Ectodermal cell (in vitro differentiated cells): ENCODE measurements at regions not wholly inside any gene's neighbourhood (a gene's known extent, or its start where the extent isn't known, plus 50 kb on each side); places are given as distances from the start of the nearest gene placed in this dataset.

Experiments
- H3K27ac ChIP-seq: 2 replicates; pipeline ENCODE4 v1.7.0; 2013; ENCODE audit warnings: mild to moderate bottlenecking, low read depth, low read length; ENCODE audit not compliant: insufficient read depth, poor library complexity, severe bottlenecking
- H3K27me3 ChIP-seq: 2 replicates; pipeline ENCODE4 v1.7.0; 2013; ENCODE audit warnings: mild to moderate bottlenecking, low read length; ENCODE audit not compliant: insufficient read depth, control insufficient read depth, poor library complexity, severe bottlenecking
- H3K36me3 ChIP-seq: one replicate; pipeline ENCODE4 v1.7.0; 2013; ENCODE audit warnings: low read length; ENCODE audit not compliant: control insufficient read depth, insufficient read depth
- H3K4me1 ChIP-seq: one replicate; pipeline ENCODE4 v1.7.0; 2013; ENCODE audit warnings: low read length; ENCODE audit not compliant: control insufficient read depth, insufficient read depth
- H3K4me3 ChIP-seq: 2 replicates; pipeline ENCODE4 v1.7.0; 2013; ENCODE audit warnings: low read depth, low read length, control low read depth; ENCODE audit not compliant: insufficient read depth
- H3K9me3 ChIP-seq: 2 replicates; pipeline ENCODE4 v1.7.0; 2013; ENCODE audit warnings: mild to moderate bottlenecking, low read length, moderate library complexity; ENCODE audit not compliant: control insufficient read depth
- WGBS, 2 experiments: methylation state at CpG; one replicate each; pipeline ENCODE4 v1.1.7; 2013; ENCODE audit warnings: missing lambda C conversion rate in 2 of 2; 5-methylcytosine and 5-hydroxymethylcytosine counted together

- no peak overlapping the region for H3K4me3 ChIP-seq
- no peaks in the 10 kb centered on the region for H3K4me1 ChIP-seq
- H3K27me3 ChIP-seq, result no peaks in the 10 kb centered on the region
- no peaks in the 10 kb centered on the region for H3K9me3 ChIP-seq
- no peak overlapping the region for H3K27ac ChIP-seq
- WGBS, 2 experiments, result 81 to 85% methylated on average over 2 to 3 of the region's 3 CpGs
- no peaks in the 10 kb centered on the region for H3K36me3 ChIP-seq
These were observed 188.5 kb downstream of the TM2D1 start for GRCh38 chr1:61536174-61537108.

GRCh38 chr1:61534847-61535246 lies 190.1 kb downstream of the TM2D1 start:
- H3K27me3 ChIP-seq, result no peaks in the 10 kb centered on the region
- 93 to 100% methylated on average over 1 of the region's 1 CpG for WGBS, 2 experiments
- no peaks in the 10 kb centered on the region for H3K9me3 ChIP-seq
- H3K4me1 ChIP-seq, result no peaks in the 10 kb centered on the region
- H3K27ac ChIP-seq, result no peak overlapping the region
- no peaks in the 10 kb centered on the region for H3K36me3 ChIP-seq
- no peak overlapping the region for H3K4me3 ChIP-seq

GRCh38 chr1:61533546-61533945 lies 191.4 kb downstream of the TM2D1 start:
- WGBS, 2 experiments, result no CpG with 5 or more reads among the region's 1 CpG
- Histone ChIP-seq H3K27ac (no peak overlapping the region), H3K27me3 (no peaks in the 10 kb centered on the region), H3K36me3 (no peaks in the 10 kb centered on the region), H3K4me3 (no peak overlapping the region), H3K9me3 (no peaks in the 10 kb centered on the region), H3K4me1 (no peaks in the 10 kb centered on the region)

- H3K9me3 ChIP-seq, result no peaks in the 10 kb centered on the region
- 92 to 97% methylated on average over 2 of the region's 2 CpGs for WGBS, 2 experiments
- H3K4me1 ChIP-seq, result no peaks in the 10 kb centered on the region
- no peaks in the 10 kb centered on the region for H3K27me3 ChIP-seq
- H3K36me3 ChIP-seq, result no peaks in the 10 kb centered on the region
- H3K27ac ChIP-seq, result no peak overlapping the region
- no peak overlapping the region for H3K4me3 ChIP-seq
These were observed 193.2 kb downstream of the TM2D1 start for GRCh38 chr1:61531716-61532115.

GRCh38 chr1:61523893-61524605 lies 200.9 kb downstream of the TM2D1 start:
- Histone ChIP-seq H3K9me3 (no peaks in the 10 kb centered on the region), H3K27ac (no peak overlapping the region), H3K27me3 (no peaks in the 10 kb centered on the region), H3K36me3 (no peaks in the 10 kb centered on the region), H3K4me3 (no peak overlapping the region), H3K4me1 (no peaks in the 10 kb centered on the region)
- WGBS, 2 experiments, result 95 to 100% methylated on average over 1 of the region's 1 CpG

GRCh38 chr1:61523229-61523628 lies 201.7 kb downstream of the TM2D1 start:
- Histone ChIP-seq H3K27ac (no peak overlapping the region), H3K9me3 (no peaks in the 10 kb centered on the region), H3K27me3 (no peaks in the 10 kb centered on the region), H3K36me3 (no peaks in the 10 kb centered on the region), H3K4me1 (no peaks in the 10 kb centered on the region), H3K4me3 (no peak overlapping the region)
- 94 to 100% methylated on average over 1 of the region's 1 CpG for WGBS, 2 experiments

- Histone ChIP-seq H3K4me1 (no peaks in the 10 kb centered on the region), H3K27me3 (no peaks in the 10 kb centered on the region), H3K36me3 (no peaks in the 10 kb centered on the region), H3K9me3 (no peaks in the 10 kb centered on the region), H3K4me3 (no peak overlapping the region), H3K27ac (no peak overlapping the region)
These were observed 204.5 kb downstream of the TM2D1 start for GRCh38 chr1:61520401-61520800.

- H3K9me3 ChIP-seq, result no peaks in the 10 kb centered on the region
- H3K4me1 ChIP-seq, result no peaks in the 10 kb centered on the region
- no peaks in the 10 kb centered on the region for H3K36me3 ChIP-seq
- no peak overlapping the region for H3K4me3 ChIP-seq
- WGBS, 2 experiments, result 86 to 93% methylated on average over 1 to 2 of the region's 2 CpGs
- H3K27me3 ChIP-seq, result no peaks in the 10 kb centered on the region
- no peak overlapping the region for H3K27ac ChIP-seq
These were observed 205.3 kb downstream of the TM2D1 start for GRCh38 chr1:61519631-61520030.

GRCh38 chr1:61518670-61519400 lies 206.1 kb downstream of the TM2D1 start:
- no peaks in the 10 kb centered on the region for H3K9me3 ChIP-seq
- no peaks in the 10 kb centered on the region for H3K27me3 ChIP-seq
- H3K4me3 ChIP-seq, result no peak overlapping the region
- 80% methylated on average over 1 of the region's 1 CpG; no CpG with 5 or more reads in 1 of the 2 experiments for WGBS, 2 experiments
- H3K27ac ChIP-seq, result no peak overlapping the region
- no peaks in the 10 kb centered on the region for H3K36me3 ChIP-seq
- H3K4me1 ChIP-seq, result no peaks in the 10 kb centered on the region

- no peaks in the 10 kb centered on the region for H3K4me1 ChIP-seq
- no peaks in the 10 kb centered on the region for H3K36me3 ChIP-seq
- 88 to 96% methylated on average over 2 to 4 of the region's 4 CpGs for whole genome bisulfite sequencing, 2 experiments
These were observed 207.6 kb downstream of the TM2D1 start for GRCh38 chr1:61517345-61517744.

More at GRCh38 chr1:61517345-61517744, 207.6 kb downstream of the TM2D1 start:
- no peak overlapping the region for H3K4me3 ChIP-seq
- no peaks in the 10 kb centered on the region for H3K9me3 ChIP-seq
- no peaks in the 10 kb centered on the region for H3K27me3 ChIP-seq
- H3K27ac ChIP-seq, result no peak overlapping the region
